NCI-H1048 (cell line): ENCODE measurements at regions not wholly inside any gene's neighbourhood (a gene's known extent, or its start where the extent isn't known, plus 50 kb on each side); places are given as distances from the start of the nearest gene placed in this dataset.

ENCODE experiments used
- DNase-seq: peaks from one replicate; lab custom pipeline; 2025; lab: John Stamatoyannopoulos, UW

- DNase-seq: no peak
These were observed 79.1 kb upstream of the LMO3 start for GRCh38 chr12:16685107-16685506.

GRCh38 chr12:16681196-16681595 lies 75.2 kb upstream of the LMO3 start:
- no peak for DNase-seq

GRCh38 chr12:16675438-16675837 lies 69.5 kb upstream of the LMO3 start:
- no peak for DNase-seq

- DNase-seq: no peak
These were observed 68.9 kb upstream of the LMO3 start for GRCh38 chr12:16674885-16675284.

- DNase-seq: no peak
These were observed 64.6 kb upstream of the LMO3 start for GRCh38 chr12:16670456-16671050.

GRCh38 chr12:16669756-16670155 lies 63.8 kb upstream of the LMO3 start:
- no peak for DNase-seq

GRCh38 chr12:16668198-16668597 lies 62.2 kb upstream of the LMO3 start:
- DNase-seq: no peak

GRCh38 chr12:16658699-16659098 lies 52.7 kb upstream of the LMO3 start:
- no peak for DNase-seq
